ENCODE measurements at regions not wholly inside any gene's neighbourhood (a gene's known extent, or its start where the extent isn't known, plus 50 kb on each side); places are given as distances from the start of the nearest gene placed in this dataset.

DNA sequence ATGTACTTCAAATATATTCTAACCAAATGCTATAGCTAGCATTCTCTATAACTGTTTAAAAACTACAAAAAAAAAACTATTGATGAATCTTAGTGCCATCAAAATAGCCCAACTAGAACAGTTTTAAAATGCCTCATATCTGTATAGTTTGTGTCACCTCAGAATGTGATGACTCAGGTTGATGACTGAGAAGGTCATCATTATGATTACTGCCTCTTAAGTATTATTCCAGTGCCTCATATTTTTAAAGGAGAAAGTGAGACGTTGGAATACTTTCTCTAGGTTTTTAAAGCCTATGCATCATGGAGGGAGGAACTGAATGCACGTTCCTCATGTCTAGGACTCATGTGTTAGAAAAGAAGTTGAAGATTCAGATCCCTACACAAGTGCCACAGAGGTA lies 88.2 kb downstream of the TMA16 start:
- H3K4me3 Mint-ChIP-seq: no peak overlapping the region
- H3K36me3 Mint-ChIP-seq (ENCODE audit: low read depth): no peaks in the 10 kb centered on the region
- no peaks in the 10 kb centered on the region for H3K9me3 Mint-ChIP-seq
- H3K27ac Mint-ChIP-seq: no peak overlapping the region
- DNase-seq: no peak
- H3K27me3 Mint-ChIP-seq (ENCODE audit: insufficient read depth): no peaks in the 10 kb centered on the region
- H3K4me1 Mint-ChIP-seq (ENCODE audit: low read depth): no peaks in the 10 kb centered on the region
- TF ChIP-seq, protein P1, sequence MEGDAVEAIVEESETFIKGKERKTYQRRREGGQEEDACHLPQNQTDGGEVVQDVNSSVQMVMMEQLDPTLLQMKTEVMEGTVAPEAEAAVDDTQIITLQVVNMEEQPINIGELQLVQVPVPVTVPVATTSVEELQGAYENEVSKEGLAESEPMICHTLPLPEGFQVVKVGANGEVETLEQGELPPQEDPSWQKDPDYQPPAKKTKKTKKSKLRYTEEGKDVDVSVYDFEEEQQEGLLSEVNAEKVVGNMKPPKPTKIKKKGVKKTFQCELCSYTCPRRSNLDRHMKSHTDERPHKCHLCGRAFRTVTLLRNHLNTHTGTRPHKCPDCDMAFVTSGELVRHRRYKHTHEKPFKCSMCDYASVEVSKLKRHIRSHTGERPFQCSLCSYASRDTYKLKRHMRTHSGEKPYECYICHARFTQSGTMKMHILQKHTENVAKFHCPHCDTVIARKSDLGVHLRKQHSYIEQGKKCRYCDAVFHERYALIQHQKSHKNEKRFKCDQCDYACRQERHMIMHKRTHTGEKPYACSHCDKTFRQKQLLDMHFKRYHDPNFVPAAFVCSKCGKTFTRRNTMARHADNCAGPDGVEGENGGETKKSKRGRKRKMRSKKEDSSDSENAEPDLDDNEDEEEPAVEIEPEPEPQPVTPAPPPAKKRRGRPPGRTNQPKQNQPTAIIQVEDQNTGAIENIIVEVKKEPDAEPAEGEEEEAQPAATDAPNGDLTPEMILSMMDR (IDR thresholded peaks at IDR 0.05): no peak

DNA sequence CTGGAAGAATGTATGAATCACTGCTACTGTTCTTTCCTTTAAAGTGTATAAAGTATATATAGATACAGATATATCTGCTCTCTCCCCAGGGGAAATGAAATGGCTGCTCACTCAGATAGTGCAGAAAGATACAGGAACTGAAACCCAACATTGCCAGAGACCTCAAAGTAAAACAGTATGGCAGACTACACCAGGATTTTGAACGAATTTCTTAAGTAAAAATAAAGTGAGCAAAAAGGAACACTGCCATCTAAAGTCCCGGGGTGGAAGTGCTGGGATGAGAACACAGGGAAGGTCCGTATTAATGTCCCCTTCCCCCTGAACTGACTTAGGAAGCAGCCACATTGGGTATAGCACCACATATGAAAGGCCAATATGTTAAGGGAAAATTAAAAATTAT lies 93.4 kb downstream of the TMA16 start:
- Mint-ChIP-seq H3K9me3 (no peaks in the 10 kb centered on the region), H3K4me3 (no peak overlapping the region), H3K27ac (no peak overlapping the region), H3K27me3 (ENCODE audit: insufficient read depth) (0 out of 2 replicates have a peak, but pooled peaks cover 1% of the 10 kb centered on the region), H3K4me1 (ENCODE audit: low read depth) (no peaks in the 10 kb centered on the region), H3K36me3 (ENCODE audit: low read depth) (no peaks in the 10 kb centered on the region)
- DNase-seq: no peak
- TF ChIP-seq, protein P1 (IDR thresholded peaks at IDR 0.05): peak; percentile 32; the same call in 1 of the 2 replicates

DNA sequence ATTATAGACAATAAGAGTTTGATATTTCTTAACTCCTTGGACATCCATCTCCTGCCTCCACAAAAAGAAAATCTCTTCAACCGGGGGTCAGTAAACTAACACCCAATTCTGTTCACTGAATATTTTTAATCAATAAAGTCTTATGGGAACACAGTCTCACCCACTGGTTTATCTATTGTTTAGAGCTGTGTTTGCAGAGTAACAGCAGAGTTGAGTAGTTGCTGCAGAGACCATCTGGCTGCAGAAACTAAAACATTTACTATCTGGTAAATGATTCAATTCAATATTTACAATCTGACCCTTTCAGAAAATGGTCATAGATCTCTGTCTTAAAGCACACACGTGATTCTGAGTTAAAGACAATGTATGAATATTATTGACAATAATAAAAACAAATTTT lies 94.0 kb downstream of the TMA16 start:
- no peak overlapping the region for H3K27ac Mint-ChIP-seq
- H3K27me3 Mint-ChIP-seq (ENCODE audit: insufficient read depth): 0 out of 2 replicates have a peak, but pooled peaks cover 2% of the 10 kb centered on the region
- no peak overlapping the region for H3K4me3 Mint-ChIP-seq
- TF ChIP-seq, protein P1 (IDR thresholded peaks at IDR 0.05): no peak
- H3K4me1 Mint-ChIP-seq (ENCODE audit: low read depth): no peaks in the 10 kb centered on the region
- no peaks in the 10 kb centered on the region for H3K9me3 Mint-ChIP-seq
- no peaks in the 10 kb centered on the region for H3K36me3 Mint-ChIP-seq (ENCODE audit: low read depth)
- DNase-seq: no peak

GRCh38 chr4:163590103-163590502 lies 95.6 kb downstream of the TMA16 start:
- Mint-ChIP-seq H3K4me1 (ENCODE audit: low read depth) (no peaks in the 10 kb centered on the region), H3K27me3 (ENCODE audit: insufficient read depth) (0 out of 2 replicates have a peak, but pooled peaks cover 2% of the 10 kb centered on the region), H3K36me3 (ENCODE audit: low read depth) (no peaks in the 10 kb centered on the region), H3K9me3 (no peaks in the 10 kb centered on the region), H3K4me3 (no peak overlapping the region), H3K27ac (no peak overlapping the region)
- DNase-seq: no peak
- TF ChIP-seq, protein P1 (IDR thresholded peaks at IDR 0.05): no peak

DNA sequence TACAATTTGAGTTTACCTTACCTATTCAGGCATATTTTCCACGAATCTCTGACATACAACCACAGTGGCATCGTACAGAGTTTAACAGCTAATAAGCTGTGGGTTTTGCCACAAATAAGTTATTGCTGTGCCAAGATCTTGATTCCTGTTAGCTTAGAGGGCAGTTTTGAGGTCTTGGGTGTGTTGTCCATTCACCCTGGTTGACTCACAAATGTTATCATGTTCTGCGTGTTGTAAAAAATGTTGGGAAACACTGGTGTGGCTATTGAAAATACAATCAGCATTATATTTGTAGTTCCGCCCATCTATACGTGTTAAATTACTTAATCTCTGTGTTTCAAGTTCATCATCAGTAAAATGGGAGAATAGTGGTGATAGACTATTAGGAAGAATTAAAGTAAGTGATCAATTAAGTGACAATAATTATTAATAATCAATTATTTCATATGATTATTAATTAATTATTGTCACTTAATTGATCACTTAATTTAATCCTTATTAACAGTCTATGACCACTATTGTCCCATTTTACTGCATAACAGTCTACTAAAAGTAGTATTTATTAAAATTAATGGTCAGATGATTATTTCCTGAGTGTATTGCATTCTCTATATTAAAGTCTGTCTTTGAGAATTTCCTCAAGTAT lies 96.3 kb downstream of the TMA16 start:
- Mint-ChIP-seq H3K36me3 (ENCODE audit: low read depth) (no peaks in the 10 kb centered on the region), H3K27me3 (ENCODE audit: insufficient read depth) (peaks cover 2% of the 10 kb centered on the region; the same call in 1 of the 2 replicates)
- no peak for DNase-seq

More for the DNA sequence above, 96.3 kb downstream of the TMA16 start:
- TF ChIP-seq, protein P1 (IDR thresholded peaks at IDR 0.05): no peak
- Mint-ChIP-seq H3K4me3 (no peak overlapping the region), H3K4me1 (ENCODE audit: low read depth) (no peaks in the 10 kb centered on the region), H3K27ac (no peak overlapping the region), H3K9me3 (no peaks in the 10 kb centered on the region; the same call in 1 of the 2 replicates)
